ENCODE measurements at regions not wholly inside any gene's neighbourhood (a gene's known extent, or its start where the extent isn't known, plus 50 kb on each side); places are given as distances from the start of the nearest gene placed in this dataset.

- no peak for TF ChIP-seq CTCF (IDR thresholded peaks at IDR 0.05)
- TF ChIP-seq ZFX (IDR thresholded peaks at IDR 0.05; ENCODE audit: borderline replicate concordance), result no peak
Observed at GRCh38 chr10:42988517-42989395, 88.1 kb upstream of the RET start.
